ENCODE measurements at regions not wholly inside any gene's neighbourhood (a gene's known extent, or its start where the extent isn't known, plus 50 kb on each side); places are given as distances from the start of the nearest gene placed in this dataset.

DNA sequence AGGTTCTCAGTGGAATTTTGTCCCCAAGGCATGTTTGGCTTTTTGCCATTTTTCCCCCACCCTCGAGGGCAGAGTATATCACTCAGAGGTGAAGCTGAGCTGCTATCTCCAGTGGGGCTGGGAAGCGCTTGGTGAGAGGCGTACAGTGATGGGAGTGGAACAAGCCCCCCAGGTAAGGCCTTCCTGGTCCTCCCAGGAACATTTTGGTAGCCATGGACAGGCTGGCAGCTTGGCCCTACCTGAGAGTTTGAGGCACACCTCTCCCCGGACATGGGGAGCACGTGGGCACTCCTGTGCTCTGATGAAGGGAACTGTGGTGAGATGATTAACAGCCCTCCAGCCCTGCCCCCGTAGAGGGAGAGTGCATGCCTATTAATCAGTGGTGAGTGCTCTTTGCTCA, 99.3 kb downstream of the C1QL2 start:
- TF ChIP-seq, protein P1, sequence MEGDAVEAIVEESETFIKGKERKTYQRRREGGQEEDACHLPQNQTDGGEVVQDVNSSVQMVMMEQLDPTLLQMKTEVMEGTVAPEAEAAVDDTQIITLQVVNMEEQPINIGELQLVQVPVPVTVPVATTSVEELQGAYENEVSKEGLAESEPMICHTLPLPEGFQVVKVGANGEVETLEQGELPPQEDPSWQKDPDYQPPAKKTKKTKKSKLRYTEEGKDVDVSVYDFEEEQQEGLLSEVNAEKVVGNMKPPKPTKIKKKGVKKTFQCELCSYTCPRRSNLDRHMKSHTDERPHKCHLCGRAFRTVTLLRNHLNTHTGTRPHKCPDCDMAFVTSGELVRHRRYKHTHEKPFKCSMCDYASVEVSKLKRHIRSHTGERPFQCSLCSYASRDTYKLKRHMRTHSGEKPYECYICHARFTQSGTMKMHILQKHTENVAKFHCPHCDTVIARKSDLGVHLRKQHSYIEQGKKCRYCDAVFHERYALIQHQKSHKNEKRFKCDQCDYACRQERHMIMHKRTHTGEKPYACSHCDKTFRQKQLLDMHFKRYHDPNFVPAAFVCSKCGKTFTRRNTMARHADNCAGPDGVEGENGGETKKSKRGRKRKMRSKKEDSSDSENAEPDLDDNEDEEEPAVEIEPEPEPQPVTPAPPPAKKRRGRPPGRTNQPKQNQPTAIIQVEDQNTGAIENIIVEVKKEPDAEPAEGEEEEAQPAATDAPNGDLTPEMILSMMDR (IDR thresholded peaks at IDR 0.05; ENCODE audit: unreplicated experiment), result no peak
- Mint-ChIP-seq H3K9me3 (ENCODE audit: unreplicated experiment) (no peaks in the 10 kb centered on the region), H3K36me3 (ENCODE audit: low read depth, unreplicated experiment) (no peaks in the 10 kb centered on the region), H3K27me3 (ENCODE audit: unreplicated experiment) (peaks cover 2% of the 10 kb centered on the region), H3K4me1 (ENCODE audit: unreplicated experiment) (no peaks in the 10 kb centered on the region), H3K4me3 (ENCODE audit: unreplicated experiment) (no peak overlapping the region), H3K27ac (ENCODE audit: unreplicated experiment) (no peak overlapping the region)
- no peak for DNase-seq (ENCODE audit: low spot score)

DNA sequence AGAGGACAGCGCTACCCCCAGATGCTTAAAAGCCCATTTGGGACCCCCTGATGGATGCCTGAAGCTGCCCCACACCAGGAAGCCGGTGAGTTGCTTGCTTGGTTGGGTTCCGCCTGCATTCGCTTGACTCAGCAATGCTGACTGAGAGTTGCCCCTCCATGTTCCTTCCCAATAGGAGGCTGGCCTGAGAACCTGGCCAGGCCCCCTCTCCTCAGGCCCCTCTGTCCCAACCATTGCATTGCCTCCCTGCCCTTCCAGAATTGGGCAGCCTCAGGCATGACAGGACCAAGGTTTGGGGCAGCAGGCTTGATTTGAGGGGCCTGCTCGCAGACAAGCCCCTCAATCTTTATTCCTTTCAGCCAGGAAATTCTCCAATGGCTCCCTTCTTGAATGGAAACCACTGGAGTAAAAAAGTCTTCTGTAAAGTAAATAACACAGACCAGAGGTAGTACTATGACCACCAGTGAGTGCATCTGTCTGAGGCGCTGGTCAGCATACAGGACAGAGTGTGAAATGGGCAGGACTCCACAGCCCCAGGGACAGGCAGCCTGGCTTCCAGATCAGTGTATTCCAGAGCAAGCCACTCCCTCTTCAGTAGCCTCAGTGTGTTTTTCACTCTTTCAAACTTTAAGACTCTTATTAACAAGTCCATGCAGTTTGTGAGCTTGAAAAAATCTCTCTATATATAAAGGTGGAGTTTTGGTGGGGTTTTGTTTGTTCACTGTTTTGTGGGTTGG, 104.7 kb downstream of the C1QL2 start:
- H3K36me3 Mint-ChIP-seq (ENCODE audit: low read depth, unreplicated experiment), result no peaks in the 10 kb centered on the region
- no peaks in the 10 kb centered on the region for H3K27me3 Mint-ChIP-seq (ENCODE audit: unreplicated experiment)
- H3K9me3 Mint-ChIP-seq (ENCODE audit: unreplicated experiment), result no peaks in the 10 kb centered on the region
- TF ChIP-seq, protein P1 (IDR thresholded peaks at IDR 0.05; ENCODE audit: unreplicated experiment), result no peak
- H3K4me3 Mint-ChIP-seq (ENCODE audit: unreplicated experiment), result no peak overlapping the region
- no peaks in the 10 kb centered on the region for H3K4me1 Mint-ChIP-seq (ENCODE audit: unreplicated experiment)
- H3K27ac Mint-ChIP-seq (ENCODE audit: unreplicated experiment), result no peak overlapping the region
- no peak for DNase-seq (ENCODE audit: low spot score)

DNA sequence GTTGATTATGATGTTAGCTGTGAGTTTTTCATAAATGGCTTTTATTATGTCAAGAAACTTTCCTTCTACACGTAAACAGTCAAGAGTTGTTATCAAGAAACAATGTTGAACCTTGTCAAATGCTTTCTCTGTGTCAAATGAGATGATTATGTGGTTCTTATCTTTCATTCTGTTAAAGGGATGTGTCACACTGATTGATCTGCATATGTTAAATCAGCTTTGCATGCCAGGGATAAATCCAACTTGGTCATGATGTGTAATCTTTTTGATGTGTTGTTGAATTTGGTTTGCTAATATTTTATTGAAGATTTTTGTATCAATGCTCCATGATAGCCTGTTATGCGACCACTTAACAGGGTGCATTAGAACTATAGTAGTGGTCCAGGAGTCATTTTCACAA, 107.3 kb downstream of the C1QL2 start:
- Mint-ChIP-seq H3K27ac (ENCODE audit: unreplicated experiment) (no peak overlapping the region), H3K4me3 (ENCODE audit: unreplicated experiment) (no peak overlapping the region), H3K36me3 (ENCODE audit: low read depth, unreplicated experiment) (no peaks in the 10 kb centered on the region), H3K27me3 (ENCODE audit: unreplicated experiment) (no peaks in the 10 kb centered on the region), H3K4me1 (ENCODE audit: unreplicated experiment) (no peaks in the 10 kb centered on the region), H3K9me3 (ENCODE audit: unreplicated experiment) (no peaks in the 10 kb centered on the region)
- TF ChIP-seq, protein P1 (IDR thresholded peaks at IDR 0.05; ENCODE audit: unreplicated experiment), result no peak
- no peak for DNase-seq (ENCODE audit: low spot score)

DNA sequence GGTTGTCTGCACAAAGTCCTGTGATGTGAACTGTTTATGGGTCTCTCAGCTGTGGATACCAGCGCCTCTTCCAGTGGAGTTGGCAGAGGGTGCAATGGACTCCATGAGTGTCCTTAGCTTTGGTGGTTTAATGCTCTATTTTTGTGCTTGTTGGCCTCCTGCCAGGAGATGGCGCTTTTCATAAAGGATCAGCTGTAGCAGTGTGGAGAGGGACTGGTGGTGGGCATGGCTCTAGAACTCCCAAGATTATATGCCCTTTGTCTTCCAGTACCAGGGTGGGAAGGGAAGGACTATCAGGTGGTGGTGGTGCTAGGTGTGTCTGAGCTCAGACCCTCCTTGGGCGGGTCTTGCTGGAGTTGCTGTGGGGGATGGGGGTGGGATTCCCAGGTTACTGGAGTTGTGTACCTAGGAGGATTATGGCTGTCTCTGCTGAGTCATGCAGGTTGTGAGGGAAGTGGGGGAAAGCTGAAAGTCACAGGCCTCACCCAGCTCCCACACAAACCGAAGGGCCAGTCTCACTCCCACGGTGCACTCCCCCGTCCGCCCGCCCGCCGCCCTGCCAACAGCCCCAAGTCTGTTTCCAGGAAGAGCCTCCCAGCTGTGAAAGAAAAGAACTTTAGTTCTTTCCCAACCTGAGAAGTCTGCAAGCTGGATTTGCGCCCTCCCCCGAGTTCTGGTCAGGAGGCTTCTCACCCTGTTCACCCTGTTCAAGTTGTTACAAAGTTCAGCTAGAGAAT, 108.1 kb downstream of the MARCO start:
- DNase-seq (ENCODE audit: low spot score), result peak; percentile 53
- Mint-ChIP-seq H3K4me3 (ENCODE audit: unreplicated experiment) (no peak overlapping the region), H3K9me3 (ENCODE audit: unreplicated experiment) (no peaks in the 10 kb centered on the region), H3K36me3 (ENCODE audit: low read depth, unreplicated experiment) (no peaks in the 10 kb centered on the region), H3K27ac (ENCODE audit: unreplicated experiment) (no peak overlapping the region), H3K4me1 (ENCODE audit: unreplicated experiment) (no peaks in the 10 kb centered on the region), H3K27me3 (ENCODE audit: unreplicated experiment) (no peaks in the 10 kb centered on the region)
- TF ChIP-seq, protein P1 (IDR thresholded peaks at IDR 0.05; ENCODE audit: unreplicated experiment), result no peak

All from endothelial cell (in vitro differentiated cells).